Body of pancreas (tissue), 4 donors: ENCODE measurements at regions not wholly inside any gene's neighbourhood (a gene's known extent, or its start where the extent isn't known, plus 50 kb on each side); places are given as distances from the start of the nearest gene placed in this dataset.
"Not testable (repeated sequence)": the region's sequence is repeated elsewhere in the genome, so short reads cannot be mapped to it uniquely, and the experiment has no call there.

Experiments
- ATAC-seq: fragments of 150-250 bp; one replicate; pipeline ENCODE4 v1.9.1; 2016
- DNase-seq, 4 donors: peaks; one replicate each; pipeline ENCODE4 v3.0.0-alpha.2; 2019
- H3K27ac ChIP-seq, 4 donors: fragments of 200-600 bp; sonication (generic); 1 replicate in 3 of 4; 2 replicates in 1 of 4; pipeline versions ENCODE4 v1.5.1 to v1.6.1; 2016 to 2019; ENCODE audit warnings: mild to moderate bottlenecking in 1 of 4, mixed read lengths in 1 of 4, moderate library complexity in 1 of 4
- H3K27me3 ChIP-seq, 2 donors: fragments of 200-600 bp; sonication (generic); one replicate each; pipeline ENCODE4 v1.6.0; 2016; ENCODE audit warnings: mild to moderate bottlenecking in 1 of 2
- H3K36me3 ChIP-seq, 2 donors: fragments of 200-600 bp; sonication (generic); replicated peaks in 1 of 2; 2 replicates each; pipeline ENCODE4 v1.5.1; 2016; ENCODE audit warnings: low read depth in 2 of 2; ENCODE audit not compliant: insufficient read depth in 1 of 2
- H3K4me1 ChIP-seq: fragments of 200-600 bp; sonication (generic); one replicate; pipeline ENCODE4 v1.6.0; 2016
- H3K4me3 ChIP-seq, 2 donors: fragments of 200-600 bp; sonication (generic); 1 replicate in 1 of 2; 2 replicates in 1 of 2; pipeline ENCODE4 v1.5.1; 2016 to 2019
- H3K9me3 ChIP-seq, 3 donors: fragments of 200-600 bp; sonication (generic); 1 replicate in 2 of 3; 2 replicates in 1 of 3; pipeline ENCODE4 v1.5.1; 2016
- CTCF ChIP-seq, 7 experiments: fragments of 450-650 bp in 4 of 7; fragments of 200-600 bp in 3 of 7; sonication (generic) in 3 of 7; IDR thresholded peaks; one replicate each; pipeline ENCODE4 v1.5.1; 2016 to 2019; ENCODE audit warnings: antibody characterized with exemption in 7 of 7
- POLR2A ChIP-seq, 3 donors: fragments of 450-650 bp; IDR thresholded peaks; one replicate each; pipeline ENCODE4 v1.6.1; 2016; ENCODE audit warnings: antibody characterized with exemption in 3 of 3, mild to moderate bottlenecking in 2 of 3
- WGBS, 2 donors: methylation state at CpG; one replicate each; pipeline ENCODE4 v1.1.5; 2017; 5-methylcytosine and 5-hydroxymethylcytosine counted together
- intact Hi-C: fragments of 100-400 bp; cut with DNase I; formaldehyde crosslinking; loops from one replicate; pipeline ENCODE4 v1.15.1; 2023

- WGBS, 2 donors: 79 to 81% methylated on average over 3 of the region's 3 CpGs
- DNase-seq (no peak), ATAC-seq (no peak)
- Histone ChIP-seq H3K4me1 (no peaks in the 10 kb centered on the region), H3K4me3 (no peak overlapping the region), H3K27me3 (no peaks in the 10 kb centered on the region), H3K9me3 (no peaks in the 10 kb centered on the region), H3K27ac (no peak overlapping the region), H3K36me3 (no peaks in the 10 kb centered on the region)
- TF ChIP-seq POLR2A (IDR thresholded peaks at IDR 0.05) (no peak), CTCF (IDR thresholded peaks at IDR 0.05) (no peak)
- intact Hi-C loops: no loop called here
Measured at GRCh38 chr10:46197050-46197449, 89.7 kb upstream of the ANTXRL start.

- no peak overlapping the region for H3K27ac ChIP-seq
- H3K4me3 ChIP-seq: no peak overlapping the region
- H3K9me3 ChIP-seq: no peaks in the 10 kb centered on the region
- H3K36me3 ChIP-seq: no peaks in the 10 kb centered on the region
- no peaks in the 10 kb centered on the region for H3K4me1 ChIP-seq
- ATAC-seq (no peak), DNase-seq (no peak)
- intact Hi-C loops: no loop called here
- no peaks in the 10 kb centered on the region for H3K27me3 ChIP-seq
- TF ChIP-seq POLR2A (IDR thresholded peaks at IDR 0.05) (no peak), CTCF (IDR thresholded peaks at IDR 0.05) (no peak)
Measured at GRCh38 chr10:46198516-46198915, 88.3 kb upstream of the ANTXRL start.

GRCh38 chr10:46202405-46202804 lies 84.4 kb upstream of the ANTXRL start:
- intact Hi-C loops, DNase-seq, H3K4me1 ChIP-seq, ATAC-seq, H3K27ac ChIP-seq, H3K9me3 ChIP-seq, H3K4me3 ChIP-seq, H3K36me3 ChIP-seq, H3K27me3 ChIP-seq: not testable (repeated sequence)
- 63 to 71% methylated on average over 1 of the region's 1 CpG for WGBS, 2 donors

- H3K4me1 ChIP-seq, H3K27me3 ChIP-seq, H3K4me3 ChIP-seq, H3K36me3 ChIP-seq, ATAC-seq, H3K9me3 ChIP-seq, DNase-seq, H3K27ac ChIP-seq, intact Hi-C loops: not testable (repeated sequence)
- WGBS, 2 donors: 86 to 93% methylated on average over 9 to 20 of the region's 20 CpGs
Measured at GRCh38 chr10:46204482-46205102, 82.2 kb upstream of the ANTXRL start.

- intact Hi-C loops: not testable (repeated sequence)
- WGBS, 2 donors: no CpG with 5 or more reads among the region's 2 CpGs
Measured at GRCh38 chr10:46210427-46210826, 76.4 kb upstream of the ANTXRL start.

GRCh38 chr10:46215426-46215825 lies 71.4 kb upstream of the ANTXRL start:
- H3K27ac ChIP-seq: no peak overlapping the region
- H3K9me3 ChIP-seq: no peaks in the 10 kb centered on the region
- ATAC-seq: no peak
- no peaks in the 10 kb centered on the region for H3K4me1 ChIP-seq
- no peak overlapping the region for H3K4me3 ChIP-seq
- whole genome bisulfite sequencing, 2 donors: 51 to 59% methylated on average over 4 of the region's 4 CpGs
- intact Hi-C loops: no loop called here
- TF ChIP-seq POLR2A (IDR thresholded peaks at IDR 0.05) (no peak), CTCF (IDR thresholded peaks at IDR 0.05) (no peak)
- H3K27me3 ChIP-seq: no peaks in the 10 kb centered on the region
- DNase-seq: no peak
- H3K36me3 ChIP-seq: no peaks in the 10 kb centered on the region

More at GRCh38 chr10:46210427-46210826, 76.4 kb upstream of the ANTXRL start:
- not testable (repeated sequence) for ATAC-seq, DNase-seq, H3K27ac ChIP-seq, H3K4me1 ChIP-seq, H3K36me3 ChIP-seq, H3K27me3 ChIP-seq, H3K9me3 ChIP-seq, H3K4me3 ChIP-seq
